B cell (primary cell): ENCODE measurements at regions not wholly inside any gene's neighbourhood (a gene's known extent, or its start where the extent isn't known, plus 50 kb on each side); places are given as distances from the start of the nearest gene placed in this dataset.

Experiments used
- EZH2 ChIP-seq: IDR thresholded peaks from 2 replicates; pipeline ENCODE4 v1.6.1; 2012; ENCODE audit warnings: borderline replicate concordance, low read depth, mild to moderate bottlenecking, moderate library complexity, low read length; ENCODE audit not compliant: insufficient read depth, poor library complexity, severe bottlenecking
- TF ChIP-seq, protein P1 (sequence below): fragments of 200-600 bp; IDR thresholded peaks from one replicate; pipeline ENCODE4 v1.8.0; 2022; ENCODE audit warnings: antibody characterized with exemption, mild to moderate bottlenecking

DNA sequence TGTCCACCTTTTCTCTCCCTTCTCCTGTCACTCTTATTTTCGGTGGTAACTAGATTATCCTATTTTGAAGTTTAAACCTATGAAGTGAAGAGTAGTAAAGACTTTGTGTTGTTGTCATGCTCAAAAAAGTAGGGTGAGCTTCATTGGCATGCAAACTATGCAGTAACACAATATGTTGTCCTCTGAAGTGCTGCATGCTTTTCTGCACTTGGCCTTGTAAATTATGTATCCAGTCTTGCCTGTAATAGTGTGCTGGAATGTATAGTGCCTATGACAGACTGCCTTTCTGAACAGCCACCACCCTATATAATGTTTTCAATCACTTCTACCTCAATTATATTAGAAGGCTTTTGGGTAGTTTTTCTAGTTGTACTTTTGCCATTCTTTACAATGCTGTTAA lies 1198.2 kb upstream of the PCDH20 start:
- TF ChIP-seq, protein P1, sequence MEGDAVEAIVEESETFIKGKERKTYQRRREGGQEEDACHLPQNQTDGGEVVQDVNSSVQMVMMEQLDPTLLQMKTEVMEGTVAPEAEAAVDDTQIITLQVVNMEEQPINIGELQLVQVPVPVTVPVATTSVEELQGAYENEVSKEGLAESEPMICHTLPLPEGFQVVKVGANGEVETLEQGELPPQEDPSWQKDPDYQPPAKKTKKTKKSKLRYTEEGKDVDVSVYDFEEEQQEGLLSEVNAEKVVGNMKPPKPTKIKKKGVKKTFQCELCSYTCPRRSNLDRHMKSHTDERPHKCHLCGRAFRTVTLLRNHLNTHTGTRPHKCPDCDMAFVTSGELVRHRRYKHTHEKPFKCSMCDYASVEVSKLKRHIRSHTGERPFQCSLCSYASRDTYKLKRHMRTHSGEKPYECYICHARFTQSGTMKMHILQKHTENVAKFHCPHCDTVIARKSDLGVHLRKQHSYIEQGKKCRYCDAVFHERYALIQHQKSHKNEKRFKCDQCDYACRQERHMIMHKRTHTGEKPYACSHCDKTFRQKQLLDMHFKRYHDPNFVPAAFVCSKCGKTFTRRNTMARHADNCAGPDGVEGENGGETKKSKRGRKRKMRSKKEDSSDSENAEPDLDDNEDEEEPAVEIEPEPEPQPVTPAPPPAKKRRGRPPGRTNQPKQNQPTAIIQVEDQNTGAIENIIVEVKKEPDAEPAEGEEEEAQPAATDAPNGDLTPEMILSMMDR = no peak
- TF ChIP-seq EZH2 = no peak
